SHP77 (cell line): ENCODE measurements at regions not wholly inside any gene's neighbourhood (a gene's known extent, or its start where the extent isn't known, plus 50 kb on each side); places are given as distances from the start of the nearest gene placed in this dataset.
"Not testable (repeated sequence)": the region's sequence is repeated elsewhere in the genome, so short reads cannot be mapped to it uniquely, and the experiment has no call there.

Experiments used
- DNase-seq, 2 experiments: peaks; one replicate each; lab custom pipeline; 2025; lab: John Stamatoyannopoulos, UW

DNA sequence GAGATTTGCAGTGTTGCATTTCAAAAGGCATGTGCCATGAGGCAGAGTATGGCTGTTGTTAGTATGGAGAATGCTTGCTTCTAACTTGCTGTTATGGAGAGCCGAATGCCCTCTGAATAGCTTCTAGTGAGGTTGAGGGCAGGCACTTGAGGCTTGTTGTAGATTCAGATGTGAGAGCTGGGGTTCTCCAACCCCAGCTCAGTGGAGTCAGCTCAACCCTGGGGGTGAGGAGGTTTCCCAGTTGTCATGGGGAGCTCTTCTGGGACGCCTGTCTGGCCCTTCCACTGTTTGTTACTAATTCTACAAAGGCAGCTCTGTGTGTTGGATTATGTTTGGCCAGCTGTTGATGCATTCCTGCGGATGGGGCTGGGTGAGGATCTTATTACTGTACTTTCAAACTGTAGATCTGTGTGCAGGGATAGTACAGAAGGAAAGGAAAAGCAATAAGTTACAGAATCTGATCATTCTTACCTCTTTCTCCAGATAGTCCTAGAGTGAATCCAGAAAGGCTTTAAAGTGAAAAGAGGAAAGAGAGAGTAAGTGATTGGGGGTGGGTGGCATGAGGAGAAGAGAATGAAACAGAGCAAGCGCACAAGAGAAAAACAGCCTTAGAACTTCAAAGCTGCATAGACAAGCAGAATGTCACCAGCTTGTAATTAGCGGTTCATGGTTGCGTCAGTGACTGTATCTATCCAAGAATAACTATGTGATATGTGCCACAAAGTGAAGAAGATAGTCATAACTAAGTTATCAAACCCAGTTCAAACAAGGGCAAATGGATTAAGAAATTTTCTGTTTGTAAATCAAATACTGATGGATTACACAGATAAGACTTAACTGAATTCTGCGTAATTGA, 148.7 kb downstream of the PRL start:
- peak; percentile 89 to 91 for DNase-seq

DNA sequence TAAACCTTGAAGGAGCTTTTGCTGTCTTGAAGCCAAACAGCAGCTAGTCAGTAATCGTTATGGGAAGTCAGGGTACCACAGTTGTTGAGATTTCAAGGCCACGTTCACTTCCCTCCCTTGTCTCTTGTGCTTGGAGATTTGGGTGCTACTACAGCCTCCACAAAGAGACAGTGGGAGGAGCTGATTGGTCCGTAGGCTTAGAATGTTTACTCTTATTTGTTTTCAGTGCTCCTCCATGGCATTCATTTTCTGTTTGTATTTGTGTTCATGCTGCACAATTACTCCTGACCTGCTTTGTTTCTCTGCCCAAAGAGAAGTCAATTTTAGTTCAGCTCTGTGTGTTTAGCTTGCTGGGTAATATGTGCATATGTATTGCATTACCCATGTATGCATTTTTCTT, 147.7 kb downstream of the PRL start:
- peak; percentile 44 to 49 for DNase-seq

DNA sequence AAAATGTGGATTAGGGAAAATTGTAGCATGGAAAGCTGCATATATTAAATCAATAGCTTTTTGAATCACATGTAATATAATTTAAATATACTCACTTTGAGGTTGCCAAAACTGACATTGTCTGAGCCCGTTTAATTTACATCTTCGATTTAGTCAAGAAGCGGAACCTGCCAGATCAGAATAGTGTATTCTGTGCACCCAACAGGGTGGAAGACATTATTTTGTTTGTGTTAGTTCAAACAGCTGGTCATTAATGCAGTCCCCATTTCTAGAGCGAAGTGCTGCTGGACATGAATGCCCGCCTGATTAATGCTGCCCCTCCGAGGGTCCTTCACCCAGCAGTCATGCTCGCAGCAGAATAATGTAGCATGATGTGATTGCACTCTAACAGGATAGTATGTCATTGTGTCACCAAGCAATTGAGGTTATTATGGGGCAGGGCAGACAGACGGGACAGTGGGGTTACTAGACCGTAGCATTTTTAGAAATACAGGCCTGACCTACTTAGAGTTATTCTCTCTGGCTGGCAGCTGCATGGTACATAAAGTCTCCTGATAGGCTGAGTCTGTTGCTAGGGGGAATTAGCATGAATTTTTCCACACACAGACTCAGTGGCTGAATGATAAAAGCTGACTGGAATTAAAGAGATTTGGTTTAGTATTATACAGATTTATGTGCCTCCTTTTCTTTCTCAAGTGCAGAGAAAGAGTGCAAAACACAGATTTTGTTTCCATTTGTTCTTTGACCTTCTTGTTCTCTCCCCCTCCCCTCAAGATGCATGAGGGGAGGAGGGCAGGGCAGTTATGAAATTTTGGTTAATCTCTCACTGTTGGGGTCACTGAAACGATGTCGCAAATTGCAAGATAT, 147.1 kb downstream of the PRL start:
- peak; percentile 88 to 93 for DNase-seq

DNA sequence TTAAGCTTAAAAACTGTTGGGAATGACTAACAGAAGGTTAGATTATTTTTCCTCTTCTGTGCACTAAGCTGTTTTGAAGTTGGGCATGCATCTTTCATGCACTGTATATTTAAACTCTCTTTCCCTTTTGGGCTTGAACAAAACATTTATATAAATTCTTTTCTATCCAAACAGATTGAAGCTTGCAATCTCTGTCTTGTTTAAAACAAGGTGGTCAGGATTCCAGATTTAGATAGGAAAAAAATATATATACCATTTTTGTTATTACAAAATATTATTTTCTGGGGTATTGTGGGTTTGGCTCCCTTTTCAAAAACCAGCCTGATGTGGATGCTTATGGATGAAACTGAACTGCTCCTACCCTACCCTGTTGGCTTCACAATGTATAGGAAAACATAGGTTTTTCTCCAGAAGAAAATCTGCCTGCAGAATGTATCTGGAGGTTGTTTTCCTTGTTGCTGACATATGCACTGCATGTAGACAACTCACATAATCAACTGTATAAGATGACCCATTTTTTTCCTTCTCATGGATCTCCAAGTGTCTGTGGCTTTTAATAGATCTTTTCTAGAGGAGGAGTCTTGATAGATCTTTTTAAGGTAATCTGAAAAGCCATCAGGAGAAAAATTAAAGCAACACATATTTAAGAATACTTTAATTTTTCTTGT, 146.3 kb downstream of the PRL start:
- DNase-seq, result no peak

DNA sequence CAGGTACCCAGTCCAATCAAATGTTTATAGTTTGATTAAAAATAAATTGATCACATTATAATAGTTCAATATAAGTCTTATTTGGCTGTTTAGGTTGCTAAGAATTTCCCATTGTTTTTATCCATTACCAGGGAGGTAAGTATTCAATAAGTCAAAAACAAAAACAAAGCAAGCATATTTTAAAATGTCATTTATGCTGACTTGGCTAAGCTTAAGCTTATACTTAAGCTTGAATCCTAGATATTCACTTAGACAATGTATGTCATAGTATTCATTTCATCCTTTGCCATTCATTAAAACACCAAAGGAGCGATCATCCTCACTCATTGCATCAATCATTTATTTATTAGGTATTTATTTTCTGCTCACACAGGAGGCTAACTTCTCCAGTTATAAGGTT, 144.9 kb downstream of the PRL start:
- no peak for DNase-seq

DNA sequence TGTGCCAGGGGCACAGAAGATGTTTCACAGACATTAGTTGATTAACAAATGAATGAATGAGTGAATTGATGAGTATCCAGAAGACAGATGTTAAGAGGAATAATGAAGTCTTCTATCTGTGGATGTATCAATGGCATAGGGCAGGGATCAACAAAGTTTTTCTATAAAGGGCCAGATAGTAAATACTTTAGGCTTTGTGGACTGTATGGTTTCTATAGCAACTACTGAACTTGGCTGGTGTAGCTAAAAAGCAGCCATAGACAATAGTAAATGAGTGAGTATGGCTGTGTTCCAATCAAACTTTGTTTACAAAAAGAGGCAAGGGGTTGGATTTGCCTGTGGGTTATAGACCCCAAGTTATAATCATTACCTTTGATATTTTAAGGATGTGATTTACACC, 144.0 kb downstream of the PRL start:
- no peak for DNase-seq

DNA sequence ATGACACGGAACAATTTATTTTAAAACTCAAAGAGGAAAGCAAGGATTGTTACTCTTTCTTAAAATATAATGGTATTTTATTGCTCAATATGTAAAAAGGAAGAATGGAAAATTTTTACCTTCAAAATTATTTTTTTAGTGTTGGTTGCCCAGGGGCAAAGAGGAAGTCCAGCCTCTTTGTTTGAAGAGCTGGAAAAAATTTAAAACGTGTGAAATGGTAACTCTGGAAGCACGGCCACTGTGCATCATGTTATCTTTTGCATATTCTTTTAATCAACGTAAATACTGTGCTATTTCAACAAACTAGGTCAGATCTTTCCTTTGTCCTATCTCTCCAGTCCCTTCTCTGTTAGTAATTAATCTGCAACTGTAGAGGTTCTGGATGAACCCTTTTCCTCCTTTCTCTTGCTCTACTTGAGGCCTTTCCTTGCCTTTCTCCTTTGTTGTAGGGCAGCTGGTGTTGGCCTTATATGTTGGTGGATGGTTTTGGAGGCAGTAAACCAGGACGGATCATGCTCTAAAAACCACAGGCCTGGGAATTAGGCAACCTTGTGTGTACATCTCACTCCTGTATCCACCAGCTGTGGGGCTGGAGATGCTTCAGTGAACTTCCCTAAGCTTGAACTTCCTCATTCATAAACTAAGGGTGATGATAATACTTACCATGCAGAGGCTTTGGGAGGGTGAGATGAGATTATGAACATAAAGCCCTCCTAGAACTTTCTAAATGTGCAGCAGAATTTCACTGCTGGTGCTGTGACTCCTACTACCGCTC, 143.3 kb downstream of the PRL start:
- no peak for DNase-seq

DNA sequence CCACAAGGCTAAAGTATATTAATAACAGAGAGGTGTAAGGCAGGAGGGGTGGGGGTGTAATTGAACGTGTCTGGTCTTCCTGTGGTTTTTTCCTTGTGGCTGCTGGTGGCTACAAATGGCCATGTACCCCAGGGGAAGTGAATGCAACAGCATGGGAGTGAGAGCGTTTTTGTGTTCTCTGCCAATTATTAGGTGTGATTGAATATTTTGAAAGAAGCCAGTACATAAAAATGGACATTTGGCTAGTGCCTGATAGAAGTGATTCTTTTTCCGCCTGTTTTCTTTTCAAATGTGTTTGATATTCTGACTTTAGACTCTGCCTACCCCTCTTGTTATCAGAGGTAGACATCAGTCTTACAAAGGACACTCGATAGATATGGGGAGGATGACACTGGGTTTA, 141.3 kb downstream of the PRL start:
- DNase-seq, result no peak

DNA sequence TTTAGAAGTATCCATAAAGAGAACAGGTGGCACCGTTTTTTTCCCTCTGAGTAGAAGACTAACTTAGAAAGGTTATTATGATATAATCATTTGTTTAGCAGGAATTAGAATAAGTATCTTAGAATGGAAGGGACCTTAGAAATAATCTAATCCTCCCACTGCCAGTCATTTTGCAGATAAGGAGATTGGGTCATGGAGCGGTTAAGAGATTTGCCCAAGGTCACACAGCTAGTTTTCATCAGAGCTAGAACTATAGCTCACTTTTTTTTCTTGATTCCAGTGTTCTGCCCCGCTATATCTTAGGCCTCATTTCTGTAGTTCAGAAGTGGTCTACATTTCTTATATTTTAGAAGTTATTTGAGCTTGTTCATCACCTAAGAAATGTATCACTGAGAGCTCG, 139.6 kb downstream of the PRL start:
- no peak for DNase-seq

DNA sequence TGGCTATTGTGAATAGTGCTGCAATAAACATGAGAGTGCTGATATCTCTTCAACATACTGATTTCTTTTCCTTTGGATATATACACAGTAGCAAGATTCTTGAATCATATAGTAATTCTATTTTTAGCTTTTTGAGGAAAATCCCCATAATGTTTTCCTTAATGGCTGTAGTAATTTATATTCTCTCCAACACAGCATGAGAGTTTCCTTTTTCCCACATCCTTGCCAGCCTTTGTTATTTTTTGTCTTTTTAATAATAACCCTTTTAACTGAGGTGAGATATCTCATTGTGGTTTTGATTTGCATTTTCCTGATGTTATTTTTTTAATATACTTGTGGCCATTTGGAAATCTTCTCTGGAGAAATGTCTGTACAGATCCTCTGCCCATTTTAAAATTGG, 132.6 kb downstream of the PRL start:
- no peak for DNase-seq

DNA sequence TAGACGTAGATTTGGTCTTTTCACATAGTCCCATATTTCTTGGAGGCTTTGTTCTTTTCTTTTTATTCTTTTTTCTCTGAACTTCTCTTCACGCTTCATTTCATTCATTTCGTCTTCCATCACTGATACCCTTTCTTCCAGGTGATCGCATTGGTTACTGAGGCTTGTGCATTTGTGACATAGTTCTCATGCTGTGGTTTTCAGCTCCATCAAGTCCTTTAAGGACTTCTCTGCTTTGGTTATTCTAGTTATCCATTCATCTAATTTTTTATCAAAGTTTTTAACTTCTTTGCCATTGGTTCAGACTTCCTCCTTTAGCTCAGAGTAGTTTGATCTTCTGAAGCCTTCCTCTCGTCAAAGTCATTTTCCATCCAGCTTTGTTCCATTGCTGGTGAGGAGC, 125.8 kb downstream of the PRL start:
- DNase-seq, result not testable (repeated sequence)

DNA sequence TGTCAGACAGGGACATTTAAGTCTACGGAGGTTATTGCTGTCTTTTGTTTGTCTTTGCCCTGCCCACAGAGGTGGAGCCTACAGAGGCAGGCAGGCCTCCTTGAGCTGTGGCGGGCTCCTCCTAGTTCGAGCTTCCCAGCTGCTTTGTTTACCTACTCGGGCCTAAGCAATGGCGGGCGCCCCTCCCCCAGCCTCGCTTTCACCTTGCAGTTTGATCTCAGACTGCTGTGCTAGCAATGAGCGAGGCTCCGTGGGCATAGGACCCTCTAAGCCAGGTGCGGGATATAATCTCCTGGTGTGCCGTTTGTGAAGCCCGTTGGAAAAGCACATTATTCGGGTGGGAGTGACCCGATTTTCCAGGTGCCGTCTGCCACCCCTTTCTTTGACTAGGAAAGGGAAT, 125.0 kb downstream of the PRL start:
- DNase-seq, result not testable (repeated sequence)

DNA sequence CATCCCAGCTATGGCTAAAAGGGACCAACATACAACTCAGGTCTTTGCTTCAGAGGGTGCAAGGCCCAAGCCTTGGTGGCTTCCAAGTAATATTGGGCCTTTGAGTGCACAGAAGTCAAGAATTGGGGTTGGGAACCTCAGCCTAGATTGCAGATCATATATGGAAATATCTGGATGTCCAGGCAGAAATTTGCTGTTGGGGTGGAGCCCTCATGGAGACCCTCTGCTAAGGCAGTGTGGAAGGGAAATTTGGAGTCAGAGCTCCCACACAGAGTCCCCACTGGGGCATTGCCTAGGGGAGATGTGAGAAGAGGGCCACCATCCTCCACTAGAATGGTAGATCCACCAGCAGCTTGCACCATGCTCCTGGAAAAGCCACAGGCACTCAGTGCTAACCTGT, 123.5 kb downstream of the PRL start:
- no peak for DNase-seq

DNA sequence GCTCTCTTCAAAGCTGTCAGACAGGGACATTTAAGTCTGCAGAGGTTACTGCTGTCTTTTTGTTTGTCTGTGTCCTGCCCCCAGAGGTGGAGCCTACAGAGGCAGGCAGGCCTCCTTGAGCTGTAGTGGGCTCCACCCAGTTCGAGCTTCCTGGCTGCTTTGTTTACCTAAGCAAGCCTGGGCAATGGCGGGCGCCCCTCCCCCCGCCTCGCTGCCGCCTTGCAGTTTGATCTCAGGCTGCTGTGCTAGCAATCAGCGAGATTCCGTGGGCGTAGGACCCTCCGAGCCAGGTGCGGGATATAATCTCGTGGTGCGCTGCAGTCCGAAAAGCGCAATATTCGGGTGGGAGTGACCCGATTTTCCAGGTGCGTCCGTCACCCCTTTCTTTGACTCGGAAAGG, 116.6 kb downstream of the PRL start:
- DNase-seq, result not testable (repeated sequence)

DNA sequence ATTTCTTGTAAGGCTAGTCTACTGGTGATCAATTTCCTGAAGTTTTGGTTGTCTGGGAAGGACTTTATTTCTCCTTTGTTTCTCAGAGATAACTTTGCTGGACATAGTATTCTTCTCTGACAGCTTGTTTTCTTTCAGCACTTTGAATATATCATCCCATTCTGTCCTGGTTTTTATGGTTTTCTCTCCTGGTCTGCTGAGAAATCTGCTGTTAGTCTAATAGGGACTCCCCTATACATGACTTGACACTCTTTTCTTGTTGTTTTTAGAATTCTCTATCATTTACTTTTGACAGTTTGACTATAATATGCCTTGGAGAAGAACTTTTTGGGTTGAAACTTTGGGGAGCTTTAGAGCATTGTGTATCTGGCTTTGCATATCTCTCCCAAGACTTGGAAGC, 112.5 kb downstream of the PRL start:
- DNase-seq, result no peak

DNA sequence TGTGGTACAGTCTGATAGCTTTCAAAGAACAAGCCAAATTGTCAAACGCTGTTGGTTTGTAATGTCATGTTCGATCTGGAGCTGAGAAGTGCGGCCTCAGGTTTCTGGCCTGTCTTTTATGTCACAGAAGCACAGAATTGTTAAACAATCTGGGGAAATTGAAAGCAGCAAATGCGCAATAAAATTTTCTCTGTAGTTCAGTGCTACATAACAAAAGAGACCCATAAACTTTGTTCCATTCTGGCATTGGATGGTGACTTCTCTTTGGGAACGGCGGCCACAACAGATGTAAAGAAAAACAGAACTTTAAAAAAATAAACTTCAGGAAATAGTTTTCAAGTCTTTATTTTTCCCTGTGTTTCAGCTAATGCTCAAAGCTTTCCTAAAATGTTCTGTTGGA, 106.9 kb downstream of the PRL start:
- no peak for DNase-seq

DNA sequence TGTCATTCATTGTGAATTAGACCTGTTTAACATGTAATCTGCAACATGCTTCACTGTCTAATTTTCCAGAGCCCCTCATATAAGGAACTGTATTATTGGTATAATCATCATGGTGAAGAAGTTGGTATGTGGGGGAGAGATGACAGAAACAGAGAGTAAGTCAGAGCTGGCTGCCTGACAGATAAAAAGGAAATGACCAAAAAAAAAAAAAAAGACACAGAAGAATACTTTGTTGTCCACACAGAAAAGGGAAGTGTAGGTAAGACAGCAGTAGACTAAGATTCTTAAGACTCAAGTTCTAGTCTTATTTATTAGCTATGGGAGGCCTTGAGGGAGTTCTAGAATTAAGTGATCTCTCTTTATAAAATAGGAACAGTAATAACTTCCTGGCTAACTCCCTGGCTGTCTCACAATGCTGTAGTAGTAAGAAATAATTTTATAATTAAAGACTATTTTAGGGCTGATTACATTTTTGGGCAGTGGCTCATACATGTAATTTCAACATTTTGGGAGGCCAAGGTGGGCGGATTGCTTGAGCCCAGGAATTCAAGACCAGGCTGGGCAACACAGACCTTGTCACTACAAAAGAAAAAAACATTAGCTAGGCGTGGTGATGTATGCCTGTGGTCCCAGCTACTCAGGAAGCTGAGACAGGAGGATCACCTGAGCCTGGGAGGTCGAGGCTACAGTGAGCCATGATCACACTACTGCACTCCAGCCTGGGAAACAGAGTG, 102.5 kb downstream of the PRL start:
- DNase-seq, result no peak

DNA sequence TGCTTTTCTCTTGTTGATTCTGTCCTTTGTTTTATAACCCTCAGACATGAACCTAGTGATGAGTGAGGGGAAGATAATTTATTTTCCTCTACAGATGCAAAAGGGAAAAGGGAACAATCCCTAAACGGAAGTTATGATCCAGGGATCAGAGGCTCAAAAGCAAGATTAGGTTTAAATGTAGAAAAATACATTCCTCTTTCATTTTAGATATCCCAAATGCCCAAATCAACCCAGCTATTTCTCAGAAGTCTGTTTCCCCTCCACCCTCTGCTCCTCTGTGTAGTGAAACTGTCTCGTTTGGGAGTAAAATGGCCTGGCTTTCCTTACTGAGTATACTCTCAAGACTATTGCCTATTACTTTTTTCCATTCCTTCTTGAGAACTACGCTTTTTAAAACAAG, 97.1 kb downstream of the PRL start:
- no peak for DNase-seq

DNA sequence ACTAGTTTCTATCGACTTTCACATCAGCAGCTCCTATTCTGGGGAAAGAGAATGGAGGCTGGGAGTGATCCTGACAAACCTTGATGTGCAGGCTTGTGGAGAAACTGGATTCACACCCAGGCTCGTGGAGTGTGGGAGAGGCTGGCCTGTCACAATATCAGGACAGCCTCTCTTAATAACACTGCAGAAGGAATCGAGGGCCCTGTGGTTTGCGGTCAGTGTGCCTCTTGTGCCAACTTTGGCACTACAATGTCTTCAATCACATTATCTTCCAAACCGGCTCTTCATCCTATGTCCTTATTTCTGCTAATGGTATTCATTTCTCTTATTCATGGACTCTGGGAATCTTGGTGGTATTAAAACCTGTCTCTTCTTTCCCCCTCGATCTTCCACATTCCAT, 92.7 kb downstream of the PRL start:
- DNase-seq, result no peak

DNA sequence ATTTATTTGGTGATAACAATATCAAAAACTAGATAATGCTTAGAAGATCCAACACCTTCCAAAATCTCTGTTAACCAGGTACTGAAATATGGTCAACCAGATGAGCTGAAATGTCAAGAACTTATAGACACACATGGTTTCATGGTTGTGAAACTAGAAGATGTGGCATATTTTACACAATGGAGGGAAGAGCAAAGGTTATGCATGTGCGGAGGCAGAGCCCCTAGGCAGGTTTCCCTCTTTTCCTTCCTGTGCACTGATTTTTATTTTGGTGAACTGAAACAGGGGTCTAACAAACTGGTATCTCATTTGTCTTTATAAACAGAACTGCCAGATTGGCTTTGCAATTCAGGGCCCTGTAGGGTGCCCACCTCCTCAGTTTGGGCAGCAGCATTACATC, 91.6 kb downstream of the PRL start:
- DNase-seq, result no peak

DNA sequence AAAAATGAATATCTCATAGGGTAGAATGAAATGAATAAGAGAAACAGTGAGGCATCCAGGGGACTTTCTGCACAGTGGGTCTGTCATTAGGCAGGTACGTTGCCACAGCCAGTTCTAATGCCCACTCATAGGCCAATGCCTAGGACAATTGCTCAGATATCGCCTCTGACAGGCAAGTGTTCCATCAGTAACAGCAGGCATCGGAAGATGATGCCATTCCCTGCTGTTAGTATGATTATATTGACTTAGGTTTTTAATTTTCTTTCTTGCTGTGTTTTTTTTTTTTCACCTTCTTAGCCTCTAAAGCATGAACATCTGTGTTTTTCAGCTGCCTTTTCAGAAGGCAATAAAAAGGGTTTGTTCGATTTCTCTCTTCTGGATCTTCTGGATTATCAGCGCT, 90.7 kb downstream of the PRL start:
- DNase-seq, result no peak
